Upper lobe of left lung (tissue), 6 donors: ENCODE measurements at regions not wholly inside any gene's neighbourhood (a gene's known extent, or its start where the extent isn't known, plus 50 kb on each side); places are given as distances from the start of the nearest gene placed in this dataset.
"Not testable (repeated sequence)": the region's sequence is repeated elsewhere in the genome, so short reads cannot be mapped to it uniquely, and the experiment has no call there.

Source experiments
- ATAC-seq, 2 donors: fragments of 200-7000 bp; cut with Tn5 transposase; one replicate each; pipeline ENCODE4 v1.9.1; 2022; ENCODE audit warnings: mild to moderate bottlenecking in 2 of 2, moderate library complexity in 2 of 2; ENCODE audit not compliant: low FRiP score in 2 of 2
- DNase-seq, 2 donors: peaks; one replicate each; pipeline ENCODE4 v3.0.0-alpha.2; 2019 to 2020
- H3K27ac ChIP-seq, 4 donors: fragments of 200-600 bp; sonication (generic); one replicate each; pipeline ENCODE4 v1.5.1; 2016 to 2019
- H3K27me3 ChIP-seq, 4 donors: fragments of 200-600 bp; sonication (generic); one replicate each; pipeline ENCODE4 v1.5.1; 2017 to 2019
- H3K36me3 ChIP-seq, 4 donors: fragments of 200-600 bp; sonication (generic); one replicate each; pipeline ENCODE4 v1.5.1; 2016 to 2019
- H3K4me1 ChIP-seq, 4 donors: fragments of 200-600 bp; sonication (generic); one replicate each; pipeline ENCODE4 v1.5.1; 2018 to 2019
- H3K4me3 ChIP-seq, 4 donors: fragments of 200-600 bp; sonication (generic); one replicate each; pipeline ENCODE4 v1.5.1; 2017 to 2019; ENCODE audit warnings: mild to moderate bottlenecking in 2 of 4, moderate library complexity in 1 of 4
- H3K9me3 ChIP-seq, 4 donors: fragments of 200-600 bp; sonication (generic); one replicate each; pipeline ENCODE4 v1.5.1; 2018 to 2019
- CTCF ChIP-seq, 6 experiments: fragments of 450-650 bp in 4 of 6; fragments of 200-600 bp in 2 of 6; sonication (generic) in 2 of 6; IDR thresholded peaks; one replicate each; pipeline ENCODE4 v1.5.1; 2016 to 2019; ENCODE audit warnings: antibody characterized with exemption in 6 of 6
- EP300 ChIP-seq, 4 donors: sonication (generic); formaldehyde crosslinking; IDR thresholded peaks; one replicate each; pipeline ENCODE4 v1.5.1; 2017; ENCODE audit warnings: antibody characterized with exemption in 4 of 4, control low read depth in 2 of 4
- POLR2A ChIP-seq, 4 donors: fragments of 450-650 bp; IDR thresholded peaks; one replicate each; pipeline ENCODE4 v1.5.1; 2016 to 2017; ENCODE audit warnings: antibody characterized with exemption in 4 of 4, mild to moderate bottlenecking in 2 of 4
- POLR2AphosphoS5 ChIP-seq, 2 donors: sonication (generic); formaldehyde crosslinking; IDR thresholded peaks; one replicate each; pipeline ENCODE4 v1.5.1; 2017; ENCODE audit warnings: antibody characterized with exemption in 2 of 2
- WGBS, 2 donors: methylation state at CpG; one replicate each; pipeline ENCODE4 v1.1.5; 2017 to 2018; 5-methylcytosine and 5-hydroxymethylcytosine counted together
- donor health status: DM: no; HTN: no; CAD: no; lungs with moderate emphysema.
- donor health status: DM: no; HTN: yes; CAD: no; lungs with severe emphysema.

GRCh38 chr2:57207191-57207590 is 839.4 kb upstream of the VRK2 start:
- Histone ChIP-seq H3K4me3 (no peak overlapping the region), H3K9me3 (no peaks in the 10 kb centered on the region), H3K36me3 (no peaks in the 10 kb centered on the region), H3K27me3 (no peaks in the 10 kb centered on the region), H3K27ac (no peak overlapping the region), H3K4me1 (no peaks in the 10 kb centered on the region)
- TF ChIP-seq POLR2AphosphoS5 (IDR thresholded peaks at IDR 0.05) = no peak
- no peak for TF ChIP-seq CTCF (IDR thresholded peaks at IDR 0.05)
- TF ChIP-seq EP300 (IDR thresholded peaks at IDR 0.05) = no peak
- TF ChIP-seq POLR2A (IDR thresholded peaks at IDR 0.05) = no peak
- DNase-seq (no peak), ATAC-seq (no peak)
- 67 to 73% methylated on average over 1 of the region's 1 CpG for WGBS, 2 donors

- TF ChIP-seq CTCF (IDR thresholded peaks at IDR 0.05) (no peak), POLR2AphosphoS5 (IDR thresholded peaks at IDR 0.05) (no peak), EP300 (IDR thresholded peaks at IDR 0.05) (no peak), POLR2A (IDR thresholded peaks at IDR 0.05) (no peak)
- ATAC-seq = no peak
- no peaks in the 10 kb centered on the region for H3K27me3 ChIP-seq
- H3K4me1 ChIP-seq = no peaks in the 10 kb centered on the region
- WGBS, 2 donors = 74 to 83% methylated on average over 4 of the region's 4 CpGs
- no peak overlapping the region for H3K27ac ChIP-seq
- no peak for DNase-seq
- no peak overlapping the region for H3K4me3 ChIP-seq
- H3K36me3 ChIP-seq = no peaks in the 10 kb centered on the region
- H3K9me3 ChIP-seq = no peaks in the 10 kb centered on the region
Measured at GRCh38 chr2:57209799-57210198, 836.8 kb upstream of the VRK2 start.

GRCh38 chr2:57210855-57211254 is 835.8 kb upstream of the VRK2 start:
- TF ChIP-seq CTCF (IDR thresholded peaks at IDR 0.05) (no peak), POLR2AphosphoS5 (IDR thresholded peaks at IDR 0.05) (no peak), EP300 (IDR thresholded peaks at IDR 0.05) (no peak), POLR2A (IDR thresholded peaks at IDR 0.05) (no peak)
- no peaks in the 10 kb centered on the region for H3K9me3 ChIP-seq
- DNase-seq (no peak), ATAC-seq (no peak)
- no peak overlapping the region for H3K27ac ChIP-seq
- WGBS, 2 donors = 94 to 98% methylated on average over 4 of the region's 4 CpGs
- no peaks in the 10 kb centered on the region for H3K4me1 ChIP-seq
- no peaks in the 10 kb centered on the region for H3K36me3 ChIP-seq
- H3K4me3 ChIP-seq = no peak overlapping the region
- H3K27me3 ChIP-seq = no peaks in the 10 kb centered on the region

- Histone ChIP-seq H3K4me3 (no peak overlapping the region), H3K4me1 (no peaks in the 10 kb centered on the region), H3K27ac (no peak overlapping the region), H3K36me3 (no peaks in the 10 kb centered on the region), H3K9me3 (peaks cover 0 to 35% (median 3%) of the 10 kb centered on the region in 4 donors), H3K27me3 (no peaks in the 10 kb centered on the region)
- 100% methylated on average over 2 of the region's 2 CpGs; no CpG with 5 or more reads in 1 of the 2 donors for WGBS, 2 donors
- ATAC-seq (peak in 1 of 2 donors; percentile 43), DNase-seq (no peak)
- TF ChIP-seq POLR2AphosphoS5 (IDR thresholded peaks at IDR 0.05) = no peak
- no peak for TF ChIP-seq EP300 (IDR thresholded peaks at IDR 0.05)
- TF ChIP-seq POLR2A (IDR thresholded peaks at IDR 0.05) = no peak
- TF ChIP-seq CTCF (IDR thresholded peaks at IDR 0.05) = no peak
Measured at GRCh38 chr2:57217013-57217412, 829.6 kb upstream of the VRK2 start.

GRCh38 chr2:57218206-57218605 is 828.4 kb upstream of the VRK2 start:
- TF ChIP-seq POLR2AphosphoS5 (IDR thresholded peaks at IDR 0.05) (no peak), POLR2A (IDR thresholded peaks at IDR 0.05) (no peak), CTCF (IDR thresholded peaks at IDR 0.05) (no peak), EP300 (IDR thresholded peaks at IDR 0.05) (no peak)
- no peak overlapping the region for H3K27ac ChIP-seq
- 63% methylated on average over 2 of the region's 2 CpGs; no CpG with 5 or more reads in 1 of the 2 donors for WGBS, 2 donors
- H3K36me3 ChIP-seq = no peaks in the 10 kb centered on the region
- no peaks in the 10 kb centered on the region for H3K4me1 ChIP-seq
- H3K9me3 ChIP-seq = peaks cover 0 to 35% (median 3%) of the 10 kb centered on the region in 4 donors
- H3K4me3 ChIP-seq = no peak overlapping the region
- no peaks in the 10 kb centered on the region for H3K27me3 ChIP-seq
- ATAC-seq (no peak), DNase-seq (no peak)

- not testable (repeated sequence) for H3K36me3 ChIP-seq, H3K4me1 ChIP-seq, DNase-seq, H3K27ac ChIP-seq, H3K4me3 ChIP-seq, H3K9me3 ChIP-seq, H3K27me3 ChIP-seq, ATAC-seq
- WGBS, 2 donors = 92 to 94% methylated on average over 12 of the region's 12 CpGs
Measured at GRCh38 chr2:57229706-57230105, 816.9 kb upstream of the VRK2 start.

GRCh38 chr2:57232341-57232740 is 814.3 kb upstream of the VRK2 start:
- H3K36me3 ChIP-seq, H3K4me1 ChIP-seq, H3K27ac ChIP-seq, H3K9me3 ChIP-seq, H3K27me3 ChIP-seq, ATAC-seq, H3K4me3 ChIP-seq: not testable (repeated sequence)
- peak in 1 of 2 donors; percentile 68 for DNase-seq
- WGBS, 2 donors = 92 to 97% methylated on average over 9 of the region's 9 CpGs

- H3K9me3 ChIP-seq = peaks cover 0 to 30% (median 13%) of the 10 kb centered on the region in 4 donors
- not testable (repeated sequence) for H3K27ac ChIP-seq, H3K27me3 ChIP-seq, ATAC-seq, H3K4me1 ChIP-seq, DNase-seq, H3K4me3 ChIP-seq, H3K36me3 ChIP-seq
- WGBS, 2 donors = 78 to 93% methylated on average over 3 of the region's 3 CpGs
Measured at GRCh38 chr2:57251495-57251894, 795.1 kb upstream of the VRK2 start.
